ENCODE measurements at regions not wholly inside any gene's neighbourhood (a gene's known extent, or its start where the extent isn't known, plus 50 kb on each side); places are given as distances from the start of the nearest gene placed in this dataset.
"Not testable (repeated sequence)": the region's sequence is repeated elsewhere in the genome, so short reads cannot be mapped to it uniquely, and the experiment has no call there.

DNA sequence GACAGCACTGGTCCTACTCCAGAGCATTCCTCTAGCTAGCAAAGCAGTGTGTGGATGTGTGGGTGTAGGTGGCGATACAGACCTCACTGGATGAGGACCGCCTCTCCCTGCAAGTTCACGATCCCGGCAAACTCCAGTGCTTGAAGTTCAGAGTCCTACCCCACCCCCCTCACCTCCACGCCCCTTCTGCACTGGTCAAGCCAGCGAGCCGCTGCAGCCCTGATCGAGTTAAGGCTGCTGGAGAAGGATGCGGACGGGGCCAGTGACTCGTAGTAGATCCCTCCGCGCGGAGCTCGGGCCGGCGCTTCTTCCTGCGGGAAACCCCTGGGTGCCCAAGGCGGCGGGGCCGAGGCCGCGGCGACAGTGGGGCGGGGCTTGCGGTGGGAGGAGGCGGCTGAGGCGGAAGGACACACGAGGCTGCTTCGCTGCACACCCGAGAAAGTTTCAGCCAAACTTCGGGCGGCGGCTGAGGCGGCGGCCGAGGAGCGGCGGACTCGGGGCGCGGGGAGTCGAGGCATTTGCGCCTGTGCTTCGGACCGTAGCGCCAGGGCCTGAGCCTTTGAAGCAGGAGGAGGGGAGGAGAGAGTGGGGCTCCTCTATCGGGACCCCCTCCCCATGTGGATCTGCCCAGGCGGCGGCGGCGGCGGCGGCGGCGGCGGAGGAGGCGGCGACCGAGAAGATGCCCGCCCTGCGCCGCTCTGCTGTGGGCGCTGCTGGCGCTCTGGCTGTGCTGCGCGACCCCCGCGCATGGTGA, 84.5 kb upstream of the NBPF19 start:
- H3K27me3 Mint-ChIP-seq, H3K9me3 Mint-ChIP-seq, H3K36me3 Mint-ChIP-seq, H3K4me1 Mint-ChIP-seq: not testable (repeated sequence)
- DNase-seq = peak; percentile 65
- H3K4me3 Mint-ChIP-seq = peak overlapping the region; percentile 86
- peak; percentile 78 to 84 for ATAC-seq (replicated peaks)
- peak overlapping the region; percentile 79 for H3K27ac Mint-ChIP-seq

DNA sequence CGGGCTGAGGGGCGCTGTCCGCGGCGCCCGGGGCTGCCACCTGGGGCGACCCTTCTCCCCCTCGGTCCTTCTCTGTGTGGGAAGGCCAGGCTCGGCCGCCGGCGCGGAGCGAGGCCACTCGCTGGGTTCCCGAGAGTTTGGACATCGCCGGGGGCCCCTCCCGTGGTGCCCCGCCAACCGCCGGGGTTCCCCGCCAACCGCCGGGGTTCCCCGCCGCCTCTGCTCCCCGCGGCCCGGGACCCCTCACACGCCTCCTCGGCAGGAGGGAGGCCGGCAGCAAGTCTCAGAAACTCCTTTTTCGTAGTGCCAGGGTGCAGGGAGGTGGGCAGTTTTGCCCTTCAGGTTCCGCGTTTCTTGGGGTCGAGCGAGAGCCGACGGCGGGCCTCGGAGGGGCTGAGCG, 83.9 kb upstream of the NBPF19 start:
- not testable (repeated sequence) for DNase-seq, H3K9me3 Mint-ChIP-seq, H3K27me3 Mint-ChIP-seq, H3K4me1 Mint-ChIP-seq, H3K27ac Mint-ChIP-seq, H3K36me3 Mint-ChIP-seq
- peak; percentile 54 to 65 for ATAC-seq (replicated peaks)
- H3K4me3 Mint-ChIP-seq = peak overlapping the region in 1 of 2 donors; percentile 86

DNA sequence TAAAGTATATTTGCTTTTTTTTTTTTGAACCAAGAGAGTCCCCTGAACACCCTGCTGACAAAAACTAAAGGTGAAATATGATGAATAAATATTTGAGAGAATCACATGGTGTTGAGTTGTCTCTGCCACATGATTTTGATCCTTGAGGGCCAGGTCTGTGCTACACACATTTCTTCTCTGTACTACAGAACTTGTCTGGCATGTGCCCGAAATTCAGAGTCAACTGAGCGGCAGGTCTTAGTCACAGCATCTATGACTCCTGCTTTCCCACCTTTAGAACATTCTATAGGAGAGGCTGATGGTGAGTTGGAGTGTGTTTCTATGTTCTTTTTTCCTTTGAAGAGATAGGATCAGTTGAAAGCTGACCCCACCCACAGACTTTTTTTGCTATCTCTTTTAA, 79.0 kb upstream of the NBPF19 start:
- H3K9me3 Mint-ChIP-seq; ATAC-seq (replicated peaks); H3K27me3 Mint-ChIP-seq; H3K4me3 Mint-ChIP-seq; H3K36me3 Mint-ChIP-seq; H3K4me1 Mint-ChIP-seq; H3K27ac Mint-ChIP-seq; DNase-seq: not testable (repeated sequence)

DNA sequence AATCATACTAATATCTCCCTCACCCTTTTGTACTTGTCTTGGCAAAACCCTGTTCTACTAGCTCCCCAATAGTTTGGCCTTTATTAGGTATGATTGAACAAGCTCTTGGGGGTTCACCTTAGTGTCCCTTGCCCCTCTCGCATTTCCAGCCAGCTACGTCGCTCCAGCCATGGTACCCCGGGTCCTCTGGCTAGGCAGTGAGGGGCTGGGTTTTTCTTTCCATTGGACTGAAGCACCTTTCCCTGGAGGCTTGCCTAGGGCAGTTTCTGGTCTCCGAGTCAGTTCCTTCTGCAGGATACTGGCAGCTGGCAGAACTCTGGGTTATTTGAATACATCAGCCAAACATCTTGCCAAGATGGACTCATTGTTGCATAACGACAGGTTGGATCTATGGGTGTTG, 76.3 kb upstream of the NBPF19 start:
- H3K27me3 Mint-ChIP-seq; H3K36me3 Mint-ChIP-seq; H3K9me3 Mint-ChIP-seq; H3K27ac Mint-ChIP-seq; DNase-seq; H3K4me1 Mint-ChIP-seq; ATAC-seq (replicated peaks); H3K4me3 Mint-ChIP-seq: not testable (repeated sequence)

DNA sequence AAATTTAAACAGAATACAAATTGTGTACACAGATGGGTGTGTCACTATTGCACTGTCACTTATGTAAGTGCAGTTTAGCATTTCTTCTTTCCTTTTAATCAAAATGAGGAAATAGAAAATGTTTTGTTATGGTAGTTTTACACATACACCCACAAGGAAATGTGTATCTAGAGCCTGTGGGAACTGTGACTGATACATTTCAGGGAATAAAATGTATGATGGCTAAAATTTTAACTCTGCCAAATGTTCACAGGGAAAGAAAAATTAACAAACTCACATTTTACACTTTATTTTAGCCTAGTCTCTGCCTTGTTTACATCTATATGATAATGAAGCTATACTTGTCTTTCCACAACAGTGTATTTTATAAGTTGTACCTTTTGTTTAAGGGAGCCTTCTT, 66.4 kb upstream of the NBPF19 start:
- H3K27ac Mint-ChIP-seq; H3K4me1 Mint-ChIP-seq; H3K27me3 Mint-ChIP-seq; ATAC-seq (replicated peaks); H3K4me3 Mint-ChIP-seq; H3K36me3 Mint-ChIP-seq; H3K9me3 Mint-ChIP-seq; DNase-seq: not testable (repeated sequence)

DNA sequence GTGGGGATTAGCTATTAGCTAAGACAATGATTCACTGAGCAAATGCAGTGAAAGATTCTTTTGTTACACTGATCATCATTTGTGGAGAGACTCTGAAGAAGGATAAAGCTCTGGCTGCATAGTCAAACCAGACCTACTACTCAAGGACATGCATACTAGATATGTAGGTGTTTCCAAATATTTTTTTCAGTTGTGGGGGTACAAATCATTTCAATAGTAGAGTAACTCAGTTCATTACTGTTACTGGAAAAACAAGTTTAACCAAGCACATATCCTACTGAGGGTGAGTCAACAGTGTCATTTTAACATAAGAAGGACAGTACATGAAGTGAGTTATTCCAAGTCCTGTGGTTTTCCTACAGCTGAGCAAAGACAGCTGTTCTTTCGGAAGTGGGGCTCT, 59.5 kb upstream of the NBPF19 start:
- not testable (repeated sequence) for H3K27ac Mint-ChIP-seq; H3K9me3 Mint-ChIP-seq; H3K4me3 Mint-ChIP-seq; H3K4me1 Mint-ChIP-seq; DNase-seq; ATAC-seq (replicated peaks); H3K36me3 Mint-ChIP-seq; H3K27me3 Mint-ChIP-seq

DNA sequence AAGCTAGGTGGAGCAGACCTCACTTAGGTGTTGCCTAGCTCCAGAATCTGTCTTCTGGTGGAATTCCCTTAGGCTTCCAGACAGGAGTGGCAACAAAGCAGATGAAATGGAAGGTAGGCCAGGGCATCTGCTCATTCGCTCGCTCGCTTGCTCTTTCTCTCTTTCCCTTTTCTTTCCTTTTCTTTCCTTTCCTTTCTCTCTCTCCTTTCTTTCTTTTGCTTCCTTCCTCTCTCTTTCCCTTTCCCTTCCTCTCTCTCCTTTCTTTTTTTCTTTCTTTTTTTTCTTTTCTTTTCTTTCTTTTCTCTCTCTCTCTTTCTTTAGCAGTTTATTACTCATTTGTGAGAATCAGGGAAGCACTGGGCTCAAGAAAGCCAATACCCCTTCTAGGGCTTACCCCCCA, 56.1 kb upstream of the NBPF19 start:
- not testable (repeated sequence) for H3K9me3 Mint-ChIP-seq; H3K27ac Mint-ChIP-seq; H3K36me3 Mint-ChIP-seq; DNase-seq; H3K4me1 Mint-ChIP-seq; ATAC-seq (replicated peaks); H3K4me3 Mint-ChIP-seq; H3K27me3 Mint-ChIP-seq

DNA sequence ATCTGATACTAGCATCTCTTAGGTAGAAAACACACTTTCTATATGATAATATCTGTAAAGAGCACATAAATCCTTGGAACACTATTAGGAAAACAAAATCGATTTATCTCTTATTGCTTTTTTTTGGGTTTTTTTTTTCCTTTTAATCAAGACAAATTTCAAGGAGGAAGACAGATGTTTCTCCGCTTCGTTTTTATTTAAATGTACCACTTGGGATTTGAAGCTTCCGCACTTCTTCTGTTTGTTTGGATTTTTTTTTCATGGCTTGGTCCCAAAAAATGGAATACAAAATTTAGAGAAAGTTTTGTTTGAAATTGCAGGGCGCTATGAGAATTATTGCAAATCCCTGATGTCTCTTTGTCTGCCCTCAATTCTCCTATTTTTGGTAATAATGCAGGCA, 51.7 kb upstream of the NBPF19 start:
- ATAC-seq (replicated peaks); DNase-seq; H3K4me3 Mint-ChIP-seq; H3K4me1 Mint-ChIP-seq; H3K27me3 Mint-ChIP-seq; H3K36me3 Mint-ChIP-seq; H3K9me3 Mint-ChIP-seq; H3K27ac Mint-ChIP-seq: not testable (repeated sequence)
